ENCODE measurements at regions not wholly inside any gene's neighbourhood (a gene's known extent, or its start where the extent isn't known, plus 50 kb on each side); places are given as distances from the start of the nearest gene placed in this dataset.

DNA sequence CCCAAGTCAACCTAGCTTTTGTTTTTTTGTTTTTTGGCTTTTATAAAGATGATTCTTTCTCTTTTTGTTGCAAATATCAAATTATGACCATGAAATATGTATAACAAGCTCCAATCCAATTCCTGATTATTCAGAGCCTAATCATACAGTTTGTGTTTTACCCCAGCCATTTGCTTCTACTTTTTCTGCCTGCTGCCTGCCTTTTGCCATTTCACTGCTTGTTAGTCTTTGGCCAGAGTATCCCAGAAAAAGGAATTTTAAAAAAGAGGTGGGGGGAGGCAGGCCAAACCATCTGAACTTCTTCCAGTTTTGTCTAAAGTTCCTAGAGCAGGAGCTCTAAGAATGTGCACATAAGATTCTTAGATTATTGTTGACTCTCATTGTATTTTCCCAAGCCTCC, 211.9 kb upstream of the VRK2 start:
- TF ChIP-seq CTCF (IDR thresholded peaks at IDR 0.05; ENCODE audit: unreplicated experiment): no peak
- Mint-ChIP-seq H3K27ac (ENCODE audit: unreplicated experiment) (no peak overlapping the region), H3K36me3 (ENCODE audit: insufficient read depth, unreplicated experiment) (no peaks in the 10 kb centered on the region), H3K4me1 (ENCODE audit: low read depth, unreplicated experiment) (no peaks in the 10 kb centered on the region), H3K27me3 (ENCODE audit: unreplicated experiment) (no peaks in the 10 kb centered on the region), H3K4me3 (ENCODE audit: low read depth, unreplicated experiment) (no peak overlapping the region), H3K9me3 (ENCODE audit: low read depth, unreplicated experiment) (peaks cover 4% of the 10 kb centered on the region)
- no TSS peak for BruUV-seq (replicated peaks)
- DNase-seq: no peak
- intact Hi-C loops (cut with micrococcal nuclease; ENCODE audit: unreplicated experiment): no loop called here
- CTCF ChIA-PET: no interaction called here

- Mint-ChIP-seq H3K27ac (ENCODE audit: unreplicated experiment) (no peak overlapping the region), H3K36me3 (ENCODE audit: insufficient read depth, unreplicated experiment) (no peaks in the 10 kb centered on the region), H3K4me3 (ENCODE audit: low read depth, unreplicated experiment) (no peak overlapping the region), H3K4me1 (ENCODE audit: low read depth, unreplicated experiment) (no peaks in the 10 kb centered on the region), H3K9me3 (ENCODE audit: low read depth, unreplicated experiment) (no peaks in the 10 kb centered on the region), H3K27me3 (ENCODE audit: unreplicated experiment) (no peaks in the 10 kb centered on the region)
- DNase-seq: no peak
- CTCF ChIA-PET: no interaction called here
- BruUV-seq (replicated peaks): no TSS peak
- no peak for TF ChIP-seq CTCF (IDR thresholded peaks at IDR 0.05; ENCODE audit: unreplicated experiment)
- intact Hi-C loops (cut with micrococcal nuclease; ENCODE audit: unreplicated experiment): no loop called here
Observed at GRCh38 chr2:57842531-57842930, 204.1 kb upstream of the VRK2 start.

DNA sequence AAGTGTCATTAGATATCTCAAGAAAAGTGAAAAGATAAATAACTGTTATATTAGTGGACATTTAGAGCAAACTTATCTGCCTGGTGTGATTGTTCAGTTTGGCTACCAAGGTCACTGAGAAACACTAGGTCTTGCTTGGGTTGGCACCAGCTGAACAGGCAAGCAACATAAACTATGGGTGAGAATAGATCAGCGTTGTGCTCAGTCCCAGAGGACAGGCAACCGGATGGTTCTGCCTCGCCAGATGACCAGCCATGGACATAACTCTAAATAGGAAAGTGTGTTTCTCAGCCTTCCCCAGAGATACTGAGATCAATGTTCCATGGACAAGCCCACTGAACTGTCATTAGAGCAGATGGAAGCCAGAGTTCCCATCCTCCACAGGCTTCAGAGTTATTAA, 203.4 kb upstream of the VRK2 start:
- H3K4me3 Mint-ChIP-seq (ENCODE audit: low read depth, unreplicated experiment): no peak overlapping the region
- intact Hi-C loops (cut with micrococcal nuclease; ENCODE audit: unreplicated experiment): no loop called here
- H3K27ac Mint-ChIP-seq (ENCODE audit: unreplicated experiment): no peak overlapping the region
- no peak for TF ChIP-seq CTCF (IDR thresholded peaks at IDR 0.05; ENCODE audit: unreplicated experiment)
- no TSS peak for BruUV-seq (replicated peaks)
- DNase-seq: no peak
- CTCF ChIA-PET: no interaction called here
- no peaks in the 10 kb centered on the region for H3K9me3 Mint-ChIP-seq (ENCODE audit: low read depth, unreplicated experiment)
- no peaks in the 10 kb centered on the region for H3K36me3 Mint-ChIP-seq (ENCODE audit: insufficient read depth, unreplicated experiment)
- no peaks in the 10 kb centered on the region for H3K27me3 Mint-ChIP-seq (ENCODE audit: unreplicated experiment)
- H3K4me1 Mint-ChIP-seq (ENCODE audit: low read depth, unreplicated experiment): no peaks in the 10 kb centered on the region

DNA sequence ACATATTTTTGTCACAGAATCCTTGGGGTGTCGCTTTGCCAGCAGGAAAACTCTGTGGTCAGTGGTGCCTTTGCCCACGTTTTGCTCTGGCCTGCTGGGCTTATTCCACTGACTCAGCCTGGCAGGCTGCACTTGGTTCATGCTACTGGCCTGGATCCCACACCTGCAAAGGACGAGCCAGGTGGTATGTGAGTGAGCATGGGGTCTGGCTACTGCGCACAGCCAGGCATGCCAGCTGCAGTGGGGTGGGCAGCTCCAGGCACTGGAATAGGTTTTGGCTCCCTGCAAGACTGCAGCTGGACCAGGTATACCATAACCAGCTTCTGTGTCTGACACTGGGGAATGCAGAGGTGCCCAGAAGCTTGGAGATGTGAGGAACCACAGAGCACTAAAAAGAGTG, 197.9 kb upstream of the VRK2 start:
- BruUV-seq (replicated peaks): no TSS peak
- no peaks in the 10 kb centered on the region for H3K27me3 Mint-ChIP-seq (ENCODE audit: unreplicated experiment)
- no peaks in the 10 kb centered on the region for H3K9me3 Mint-ChIP-seq (ENCODE audit: low read depth, unreplicated experiment)
- no peak overlapping the region for H3K4me3 Mint-ChIP-seq (ENCODE audit: low read depth, unreplicated experiment)
- intact Hi-C loops (cut with micrococcal nuclease; ENCODE audit: unreplicated experiment): no loop called here
- no peaks in the 10 kb centered on the region for H3K4me1 Mint-ChIP-seq (ENCODE audit: low read depth, unreplicated experiment)
- TF ChIP-seq CTCF (IDR thresholded peaks at IDR 0.05; ENCODE audit: unreplicated experiment): no peak
- no peak for DNase-seq
- H3K27ac Mint-ChIP-seq (ENCODE audit: unreplicated experiment): no peak overlapping the region
- no peaks in the 10 kb centered on the region for H3K36me3 Mint-ChIP-seq (ENCODE audit: insufficient read depth, unreplicated experiment)
- CTCF ChIA-PET: no interaction called here

DNA sequence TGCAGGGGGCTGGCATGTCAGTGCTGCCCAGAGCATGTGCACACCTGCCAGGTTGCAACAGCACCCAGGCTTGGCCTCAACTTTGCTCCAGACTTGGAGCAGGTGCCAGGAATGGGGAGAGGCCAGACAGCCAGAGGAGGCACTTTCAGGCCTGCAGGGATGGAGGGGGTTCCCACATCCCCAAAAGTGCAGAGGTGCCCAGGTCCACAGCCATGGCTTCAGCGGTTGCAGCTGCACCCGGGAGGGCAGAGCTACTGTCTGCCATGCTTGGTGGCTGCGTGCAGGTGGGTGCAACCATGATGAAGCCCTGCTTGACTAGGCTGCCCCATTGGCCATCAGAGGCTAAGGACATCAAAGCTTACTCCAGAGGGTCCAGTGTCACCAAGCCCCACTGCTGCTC, 196.8 kb upstream of the VRK2 start:
- no TSS peak for BruUV-seq (replicated peaks)

More for the DNA sequence above, 196.8 kb upstream of the VRK2 start:
- H3K27ac Mint-ChIP-seq (ENCODE audit: unreplicated experiment): no peak overlapping the region
- H3K27me3 Mint-ChIP-seq (ENCODE audit: unreplicated experiment): no peaks in the 10 kb centered on the region
- H3K36me3 Mint-ChIP-seq (ENCODE audit: insufficient read depth, unreplicated experiment): no peaks in the 10 kb centered on the region
- no peaks in the 10 kb centered on the region for H3K9me3 Mint-ChIP-seq (ENCODE audit: low read depth, unreplicated experiment)
- no peak for TF ChIP-seq CTCF (IDR thresholded peaks at IDR 0.05; ENCODE audit: unreplicated experiment)
- CTCF ChIA-PET: no interaction called here
- no peak for DNase-seq
- no peaks in the 10 kb centered on the region for H3K4me1 Mint-ChIP-seq (ENCODE audit: low read depth, unreplicated experiment)
- H3K4me3 Mint-ChIP-seq (ENCODE audit: low read depth, unreplicated experiment): no peak overlapping the region
- intact Hi-C loops (cut with micrococcal nuclease; ENCODE audit: unreplicated experiment): no loop called here

Data from Calu3 (cell line).